ENCODE measurements at regions not wholly inside any gene's neighbourhood (a gene's known extent, or its start where the extent isn't known, plus 50 kb on each side); places are given as distances from the start of the nearest gene placed in this dataset.
"Not testable (repeated sequence)": the region's sequence is repeated elsewhere in the genome, so short reads cannot be mapped to it uniquely, and the experiment has no call there.

GRCh38 chr1:19024532-19024931, 68.1 kb upstream of the IFFO2 start:
- DNase-seq (ENCODE audit: extremely low read depth, insufficient read length), result no peak
- no peak overlapping the region for H3K4me3 ChIP-seq (replicated peaks; ENCODE audit: low read depth, low read length)
- peaks cover 2% of the 10 kb centered on the region; the same call in 1 of the 2 replicates for H3K27me3 ChIP-seq (replicated peaks; ENCODE audit: control insufficient read depth, insufficient read depth, low read length)
- no peak for TF ChIP-seq CTCF (IDR thresholded peaks at IDR 0.05; ENCODE audit: insufficient read depth, low read length, poor library complexity, severe bottlenecking)
- H3K36me3 ChIP-seq (ENCODE audit: control insufficient read depth, insufficient read depth, low read length), result no peaks in the 10 kb centered on the region

DNA sequence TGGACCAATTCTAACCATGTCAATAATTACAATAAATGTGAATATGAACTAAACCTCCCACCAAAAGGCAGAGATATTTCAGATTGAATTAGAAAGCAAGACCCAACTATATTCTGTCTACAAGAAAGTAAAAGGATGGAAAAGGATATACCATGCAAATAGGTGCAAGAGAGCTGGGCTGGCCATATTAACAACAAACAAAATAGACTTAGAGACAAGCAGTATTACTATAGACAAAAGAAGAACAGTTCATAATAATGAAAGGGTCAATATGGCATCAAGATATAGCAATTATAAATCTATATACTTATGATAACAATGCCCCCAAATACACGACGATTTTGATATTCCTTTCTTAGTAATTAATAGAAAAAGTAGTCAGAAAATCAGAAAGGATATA, 67.3 kb upstream of the IFFO2 start:
- H3K27me3 ChIP-seq (replicated peaks; ENCODE audit: control insufficient read depth, insufficient read depth, low read length), result peaks cover under 1% of the 10 kb centered on the region; the same call in 1 of the 2 replicates
- H3K36me3 ChIP-seq (ENCODE audit: control insufficient read depth, insufficient read depth, low read length), result no peaks in the 10 kb centered on the region
- TF ChIP-seq CTCF (IDR thresholded peaks at IDR 0.05; ENCODE audit: insufficient read depth, low read length, poor library complexity, severe bottlenecking), result no peak
- DNase-seq (ENCODE audit: extremely low read depth, insufficient read length), result no peak
- H3K4me3 ChIP-seq (replicated peaks; ENCODE audit: low read depth, low read length), result no peak overlapping the region

- Histone ChIP-seq H3K4me3 (replicated peaks; ENCODE audit: low read depth, low read length) (no peak overlapping the region), H3K36me3 (ENCODE audit: control insufficient read depth, insufficient read depth, low read length) (no peaks in the 10 kb centered on the region), H3K27me3 (replicated peaks; ENCODE audit: control insufficient read depth, insufficient read depth, low read length) (no peaks in the 10 kb centered on the region)
- no peak for DNase-seq (ENCODE audit: extremely low read depth, insufficient read length)
- TF ChIP-seq CTCF (IDR thresholded peaks at IDR 0.05; ENCODE audit: insufficient read depth, low read length, poor library complexity, severe bottlenecking), result no peak
Measured at GRCh38 chr1:19021845-19022244, 65.4 kb upstream of the IFFO2 start.

GRCh38 chr1:19019288-19019687, 62.8 kb upstream of the IFFO2 start:
- H3K27me3 ChIP-seq (replicated peaks; ENCODE audit: control insufficient read depth, insufficient read depth, low read length); H3K4me3 ChIP-seq (replicated peaks; ENCODE audit: low read depth, low read length); H3K36me3 ChIP-seq (ENCODE audit: control insufficient read depth, insufficient read depth, low read length); DNase-seq (ENCODE audit: extremely low read depth, insufficient read length): not testable (repeated sequence)

DNA sequence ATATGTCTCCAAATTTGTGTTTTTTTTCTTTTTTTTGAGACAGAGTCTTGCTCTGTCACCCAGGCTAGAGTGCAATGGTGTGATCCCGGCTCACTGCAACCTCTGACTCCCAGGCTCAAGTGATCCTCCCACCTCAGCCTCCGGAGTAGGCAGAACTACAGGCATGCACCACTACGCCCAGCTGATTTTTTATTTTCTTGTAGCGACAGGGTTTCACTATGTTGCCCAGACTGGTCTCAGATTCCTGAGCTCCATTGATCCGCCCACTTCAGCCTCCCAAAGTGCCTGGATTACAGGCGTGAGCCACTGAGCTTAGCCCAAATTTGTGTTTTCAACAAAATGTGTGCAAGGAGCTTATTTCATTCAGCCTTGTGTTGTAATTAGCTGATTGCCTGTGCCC, 59.0 kb upstream of the IFFO2 start:
- H3K27me3 ChIP-seq (replicated peaks; ENCODE audit: control insufficient read depth, insufficient read depth, low read length), result no peaks in the 10 kb centered on the region; the same call in 1 of the 2 replicates
- DNase-seq (ENCODE audit: extremely low read depth, insufficient read length), result no peak
- TF ChIP-seq CTCF (IDR thresholded peaks at IDR 0.05; ENCODE audit: insufficient read depth, low read length, poor library complexity, severe bottlenecking), result no peak
- no peak overlapping the region for H3K4me3 ChIP-seq (replicated peaks; ENCODE audit: low read depth, low read length)
- no peaks in the 10 kb centered on the region for H3K36me3 ChIP-seq (ENCODE audit: control insufficient read depth, insufficient read depth, low read length)

GRCh38 chr1:19014765-19015164, 58.3 kb upstream of the IFFO2 start:
- H3K4me3 ChIP-seq (replicated peaks; ENCODE audit: low read depth, low read length), result no peak overlapping the region
- H3K27me3 ChIP-seq (replicated peaks; ENCODE audit: control insufficient read depth, insufficient read depth, low read length), result no peaks in the 10 kb centered on the region; the same call in 1 of the 2 replicates
- no peaks in the 10 kb centered on the region for H3K36me3 ChIP-seq (ENCODE audit: control insufficient read depth, insufficient read depth, low read length)
- DNase-seq (ENCODE audit: extremely low read depth, insufficient read length), result no peak
- TF ChIP-seq CTCF (IDR thresholded peaks at IDR 0.05; ENCODE audit: insufficient read depth, low read length, poor library complexity, severe bottlenecking), result no peak

Measured in GM06990 (cell line).